Keratinocyte (primary cell): ENCODE measurements at regions not wholly inside any gene's neighbourhood (a gene's known extent, or its start where the extent isn't known, plus 50 kb on each side); places are given as distances from the start of the nearest gene placed in this dataset.

Source experiments
- DNase-seq: peaks from one replicate; pipeline ENCODE4 v3.0.0-alpha.2; 2011; ENCODE audit warnings: low read depth, missing footprints, low spot score
- FAIRE-seq: peaks from 2 replicates; lab custom pipeline; 2011; peaks lifted over from hg19 to GRCh38; lab: Jason Lieb, UNC
- H2AFZ ChIP-seq: 2 replicates; pipeline ENCODE4 v1.6.0; 2012; ENCODE audit warnings: low read length, control low read depth, inconsistent platforms; ENCODE audit not compliant: control insufficient read depth
- H3K27ac ChIP-seq: 2 replicates; pipeline ENCODE4 v1.5.1; 2011; ENCODE audit warnings: low read length; ENCODE audit not compliant: control insufficient read depth, insufficient read depth
- H3K27me3 ChIP-seq: 3 replicates; pipeline ENCODE4 v1.6.0; 2011; ENCODE audit warnings: low read length; ENCODE audit not compliant: control insufficient read depth, insufficient read depth; ENCODE audit errors: extremely low read depth
- H3K36me3 ChIP-seq, 2 experiments: 2 replicates in 1 of 2; 3 replicates in 1 of 2; pipeline ENCODE4 v1.5.1; 2011; ENCODE audit warnings: low read length in 2 of 2, mild to moderate bottlenecking in 1 of 2; ENCODE audit not compliant: control insufficient read depth in 2 of 2, insufficient read depth in 2 of 2; ENCODE audit errors: extremely low read depth in 1 of 2
- H3K4me1 ChIP-seq: 3 replicates; pipeline ENCODE4 v1.5.1; 2011; ENCODE audit warnings: low read length; ENCODE audit not compliant: control insufficient read depth, insufficient read depth; ENCODE audit errors: extremely low read depth
- H3K4me2 ChIP-seq: 3 replicates; pipeline ENCODE4 v1.6.0; 2011; ENCODE audit warnings: low read depth, low read length; ENCODE audit not compliant: control insufficient read depth, insufficient read depth; ENCODE audit errors: extremely low read depth
- H3K4me3 ChIP-seq, 3 experiments: fragments of 200-600 bp in 1 of 3; sonication (generic) in 1 of 3; 2 replicates in 2 of 3; 3 replicates in 1 of 3; pipeline ENCODE4 v1.5.1; 2011 to 2016; ENCODE audit warnings: low read length in 3 of 3, mild to moderate bottlenecking in 3 of 3, control low read depth in 2 of 3, inconsistent platforms in 1 of 3, low read depth in 1 of 3, mixed read lengths in 1 of 3, mixed run types in 1 of 3, moderate library complexity in 1 of 3; ENCODE audit not compliant: control insufficient read depth in 2 of 3, insufficient read depth in 2 of 3; ENCODE audit errors: extremely low read depth in 1 of 3
- H3K79me2 ChIP-seq: 2 replicates; pipeline ENCODE4 v1.6.0; 2012; ENCODE audit warnings: low read length; ENCODE audit not compliant: control insufficient read depth, insufficient read depth
- H3K9ac ChIP-seq: 3 replicates; pipeline ENCODE4 v1.6.0; 2011; ENCODE audit warnings: low read length; ENCODE audit not compliant: control insufficient read depth, insufficient read depth; ENCODE audit errors: extremely low read depth
- H3K9me1 ChIP-seq: 3 replicates; pipeline ENCODE4 v1.6.0; 2011; ENCODE audit warnings: low read length; ENCODE audit not compliant: control insufficient read depth, insufficient read depth; ENCODE audit errors: extremely low read depth
- H3K9me3 ChIP-seq: 2 replicates; pipeline ENCODE4 v1.5.1; 2012; ENCODE audit warnings: low read depth, low read length; ENCODE audit not compliant: control insufficient read depth
- H4K20me1 ChIP-seq: 3 replicates; pipeline ENCODE4 v1.6.0; 2011; ENCODE audit warnings: low read length; ENCODE audit not compliant: control insufficient read depth, insufficient read depth; ENCODE audit errors: extremely low read depth
- CTCF ChIP-seq, 3 experiments: IDR thresholded peaks in 1 of 3; conservative IDR thresholded peaks in 1 of 3; optimal IDR thresholded peaks in 1 of 3; 2 replicates in 2 of 3; 3 replicates in 1 of 3; pipeline versions ENCODE3 to v1.5.1; 2011; ENCODE audit warnings: low read length in 3 of 3, mild to moderate bottlenecking in 3 of 3, moderate library complexity in 2 of 3, control low read depth in 1 of 3, inconsistent platforms in 1 of 3; ENCODE audit not compliant: insufficient read depth in 2 of 3; ENCODE audit errors: extremely low read depth in 1 of 3
- EZH2 ChIP-seq: IDR thresholded peaks from one replicate; pipeline ENCODE4 v1.6.1; 2012; ENCODE audit warnings: inconsistent platforms, mild to moderate bottlenecking, low read length, moderate library complexity
- dilution Hi-C: fragments of 300-500 bp; cut with MboI; formaldehyde crosslinking; loops from one replicate; pipeline ENCODE4 v1.7.0; 2020; ENCODE audit warnings: low sequenced_read_pairs; ENCODE audit not compliant: extremely low pct_ligation_motif_present

DNA sequence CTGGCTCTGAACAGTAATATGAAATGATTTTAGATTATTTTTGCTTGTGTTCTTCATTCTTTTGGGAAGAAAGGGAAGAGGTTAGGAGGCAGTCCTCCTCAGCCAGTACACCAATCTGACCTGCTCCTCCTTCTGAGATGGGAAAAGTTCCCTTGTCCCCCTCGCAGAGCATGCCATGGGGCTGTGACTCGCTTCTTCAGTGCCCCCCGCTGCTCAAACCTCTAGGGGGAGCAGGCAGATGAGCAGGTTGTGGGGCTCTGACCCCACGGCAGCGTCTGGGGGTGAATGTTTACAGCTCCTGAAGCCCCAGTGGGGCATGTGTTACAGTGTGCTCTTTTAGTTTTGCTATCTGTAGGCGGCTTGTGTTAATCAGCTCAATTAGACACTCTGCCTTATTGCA lies 50.9 kb upstream of the KLF9 start:
- Histone ChIP-seq H3K4me3 (no peak overlapping the region), H2AFZ (no peak overlapping the region), H3K36me3 (no peaks in the 10 kb centered on the region), H3K9ac (no peak overlapping the region), H3K27me3 (no peaks in the 10 kb centered on the region), H3K4me1 (no peaks in the 10 kb centered on the region), H3K79me2 (no peaks in the 10 kb centered on the region), H3K4me2 (no peak overlapping the region), H3K9me3 (no peaks in the 10 kb centered on the region), H4K20me1 (no peaks in the 10 kb centered on the region), H3K27ac (no peak overlapping the region), H3K9me1 (no peaks in the 10 kb centered on the region)
- TF ChIP-seq EZH2 (no peak), CTCF (optimal IDR thresholded peaks at IDR 0.05 in 1 of 3, IDR thresholded peaks at IDR 0.05 in 1 of 3, conservative IDR thresholded peaks at IDR 0.05 in 1 of 3; ENCODE audit: extremely low read depth in 1 of 3, insufficient read depth in 2 of 3, low read length in 3 of 3) (no peak)
- DNase-seq (no peak), FAIRE-seq (no peak)
- dilution Hi-C loops, result no loop called here
